ENCODE measurements at regions not wholly inside any gene's neighbourhood (a gene's known extent, or its start where the extent isn't known, plus 50 kb on each side); places are given as distances from the start of the nearest gene placed in this dataset.

- no peak for TF ChIP-seq CTCF (conservative IDR thresholded peaks at IDR 0.05; ENCODE audit: low read depth, low read length)
- TF ChIP-seq USF2 (IDR thresholded peaks at IDR 0.05; ENCODE audit: low read depth, low read length) = no peak
- no peak for TF ChIP-seq MXI1 (IDR thresholded peaks at IDR 0.05; ENCODE audit: borderline replicate concordance, low read depth, low read length)
- no peak for TF ChIP-seq POLR2A (IDR thresholded peaks at IDR 0.05; ENCODE audit: low read depth, low read length)
- no peak for TF ChIP-seq SMC3 (IDR thresholded peaks at IDR 0.05; ENCODE audit: low read depth, low read length)
- TF ChIP-seq NFE2L2 (IDR thresholded peaks at IDR 0.05; ENCODE audit: low read depth, low read length) = no peak
- no peak for TF ChIP-seq CEBPB (IDR thresholded peaks at IDR 0.05; ENCODE audit: low read depth, low read length)
- no peak for TF ChIP-seq CHD1 (IDR thresholded peaks at IDR 0.05; ENCODE audit: low read depth, low read length)
- TF ChIP-seq RFX5 (IDR thresholded peaks at IDR 0.05; ENCODE audit: low read depth, low read length) = no peak
- TF ChIP-seq RAD21 (IDR thresholded peaks at IDR 0.05; ENCODE audit: low read length) = no peak
- no peak for TF ChIP-seq RCOR1 (IDR thresholded peaks at IDR 0.05; ENCODE audit: insufficient replicate concordance, low read length)
- no peak for TF ChIP-seq BHLHE40 (IDR thresholded peaks at IDR 0.05; ENCODE audit: low read depth, low read length)
Measured at GRCh38 chr13:73607489-73608156, 526.6 kb downstream of the KLF12 start.
